ENCODE measurements at regions not wholly inside any gene's neighbourhood (a gene's known extent, or its start where the extent isn't known, plus 50 kb on each side); places are given as distances from the start of the nearest gene placed in this dataset.

DNA sequence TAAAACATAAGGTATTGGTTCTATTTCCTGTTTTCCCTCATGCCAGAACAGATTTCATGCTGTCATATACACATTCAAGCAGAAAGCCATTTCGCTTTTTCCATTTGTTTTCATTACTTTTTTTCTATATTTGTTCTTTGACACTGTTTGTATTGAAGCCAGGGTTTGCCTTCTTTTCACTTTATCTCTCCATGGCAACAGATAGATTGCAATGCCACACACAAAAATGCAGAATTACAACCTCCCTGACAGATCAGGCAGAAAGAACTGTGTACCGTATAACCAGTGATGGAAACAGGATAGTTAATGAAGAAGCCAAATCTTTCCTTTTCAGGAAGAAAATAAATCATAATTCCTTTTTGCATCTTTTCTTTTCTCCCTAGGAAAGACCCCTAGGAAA, 103.0 kb upstream of the PCGF5 start:
- TF ChIP-seq, protein P1, sequence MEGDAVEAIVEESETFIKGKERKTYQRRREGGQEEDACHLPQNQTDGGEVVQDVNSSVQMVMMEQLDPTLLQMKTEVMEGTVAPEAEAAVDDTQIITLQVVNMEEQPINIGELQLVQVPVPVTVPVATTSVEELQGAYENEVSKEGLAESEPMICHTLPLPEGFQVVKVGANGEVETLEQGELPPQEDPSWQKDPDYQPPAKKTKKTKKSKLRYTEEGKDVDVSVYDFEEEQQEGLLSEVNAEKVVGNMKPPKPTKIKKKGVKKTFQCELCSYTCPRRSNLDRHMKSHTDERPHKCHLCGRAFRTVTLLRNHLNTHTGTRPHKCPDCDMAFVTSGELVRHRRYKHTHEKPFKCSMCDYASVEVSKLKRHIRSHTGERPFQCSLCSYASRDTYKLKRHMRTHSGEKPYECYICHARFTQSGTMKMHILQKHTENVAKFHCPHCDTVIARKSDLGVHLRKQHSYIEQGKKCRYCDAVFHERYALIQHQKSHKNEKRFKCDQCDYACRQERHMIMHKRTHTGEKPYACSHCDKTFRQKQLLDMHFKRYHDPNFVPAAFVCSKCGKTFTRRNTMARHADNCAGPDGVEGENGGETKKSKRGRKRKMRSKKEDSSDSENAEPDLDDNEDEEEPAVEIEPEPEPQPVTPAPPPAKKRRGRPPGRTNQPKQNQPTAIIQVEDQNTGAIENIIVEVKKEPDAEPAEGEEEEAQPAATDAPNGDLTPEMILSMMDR (IDR thresholded peaks at IDR 0.05; ENCODE audit: low read length): no peak
- no peak for TF ChIP-seq EZH2 (optimal IDR thresholded peaks at IDR 0.05; ENCODE audit: low read depth, low read length)
- no peak for TF ChIP-seq EZH2phosphoT487 (IDR thresholded peaks at IDR 0.05; ENCODE audit: low read length)
